SIG-M5 treated with dmso at 0.1 percent for 504 hours (cell line): ENCODE measurements at regions not wholly inside any gene's neighbourhood (a gene's known extent, or its start where the extent isn't known, plus 50 kb on each side); places are given as distances from the start of the nearest gene placed in this dataset.
A peak's percentile ranks its signal among the peaks of the same experiment; 100 is the strongest.

ENCODE experiments used
- DNase-seq: peaks from one replicate; lab custom pipeline; 2025; ENCODE audit not compliant: unreplicated experiment; lab: John Stamatoyannopoulos, UW

DNA sequence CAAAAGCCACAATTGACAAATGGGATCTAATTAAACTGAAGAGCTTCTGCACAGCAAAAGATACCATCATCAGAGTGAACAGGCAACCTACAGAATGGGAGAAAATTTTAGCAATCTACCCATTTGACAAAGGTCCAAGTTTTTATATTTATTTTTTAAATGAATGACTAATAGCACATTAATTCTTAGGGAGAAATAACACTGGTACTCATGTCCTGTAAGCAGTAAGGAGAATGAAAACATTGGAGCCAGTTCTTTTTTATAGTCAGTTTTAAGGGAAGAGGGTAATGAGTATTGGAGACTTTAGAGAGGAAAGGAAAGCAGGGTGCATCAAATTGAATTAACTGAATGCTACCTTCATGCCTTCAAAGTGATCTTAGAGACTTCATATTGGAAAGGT lies 404.7 kb upstream of the TGFBR2 start:
- no peak for DNase-seq

GRCh38 chr3:30203301-30203700 lies 403.1 kb upstream of the TGFBR2 start:
- no peak for DNase-seq

- no peak for DNase-seq
These were observed 402.3 kb upstream of the TGFBR2 start for GRCh38 chr3:30204126-30204525.

DNA sequence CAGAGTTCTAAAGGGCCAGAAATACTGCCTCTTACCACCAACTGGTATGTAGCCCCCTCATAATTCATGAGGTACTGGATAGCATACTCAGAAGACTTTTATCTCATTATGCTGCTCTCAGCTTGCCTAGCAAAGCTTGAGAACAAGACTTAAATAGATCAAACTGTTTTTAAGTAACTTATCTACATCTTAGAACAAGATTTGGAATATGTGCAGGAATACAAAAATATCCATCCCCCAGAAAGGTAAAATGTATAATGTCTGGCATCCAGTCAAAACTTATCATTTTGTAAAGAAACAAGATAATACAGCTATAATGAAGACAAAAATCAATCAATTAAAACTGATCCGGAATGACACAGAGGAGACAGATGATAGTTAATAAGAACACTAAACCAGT lies 400.4 kb upstream of the TGFBR2 start:
- DNase-seq: no peak

- DNase-seq: peak; percentile 87
These were observed 384.8 kb upstream of the TGFBR2 start for GRCh38 chr3:30221619-30222018.

GRCh38 chr3:30222441-30222840 lies 384.0 kb upstream of the TGFBR2 start:
- DNase-seq: no peak

GRCh38 chr3:30225021-30225420 lies 381.4 kb upstream of the TGFBR2 start:
- no peak for DNase-seq

DNA sequence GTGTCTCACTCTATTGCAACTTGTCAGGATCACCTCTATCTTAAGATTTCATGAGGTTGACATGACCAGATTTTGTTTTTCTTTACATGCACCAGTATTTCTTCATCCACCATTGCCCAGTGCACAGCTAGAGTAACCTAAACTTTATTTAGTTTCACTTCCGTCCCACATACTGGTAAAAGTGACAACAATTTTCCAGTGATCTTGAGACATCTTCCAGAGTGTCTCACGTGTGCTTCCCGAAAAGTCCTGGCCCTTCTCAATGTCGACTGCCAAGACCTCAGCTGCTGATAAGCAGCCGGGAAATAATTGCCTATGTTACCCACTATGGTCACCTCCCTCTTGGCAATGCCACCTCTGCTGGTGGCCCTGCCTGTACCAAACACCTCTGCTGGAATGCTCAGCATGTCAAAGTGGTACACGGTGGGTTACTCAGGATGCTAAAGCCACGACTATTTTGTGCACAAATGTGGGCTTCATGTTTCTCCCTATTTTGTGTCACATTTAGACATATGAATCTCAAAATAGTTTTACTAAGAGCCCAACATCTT lies 379.7 kb upstream of the TGFBR2 start:
- peak; percentile 71 for DNase-seq

DNA sequence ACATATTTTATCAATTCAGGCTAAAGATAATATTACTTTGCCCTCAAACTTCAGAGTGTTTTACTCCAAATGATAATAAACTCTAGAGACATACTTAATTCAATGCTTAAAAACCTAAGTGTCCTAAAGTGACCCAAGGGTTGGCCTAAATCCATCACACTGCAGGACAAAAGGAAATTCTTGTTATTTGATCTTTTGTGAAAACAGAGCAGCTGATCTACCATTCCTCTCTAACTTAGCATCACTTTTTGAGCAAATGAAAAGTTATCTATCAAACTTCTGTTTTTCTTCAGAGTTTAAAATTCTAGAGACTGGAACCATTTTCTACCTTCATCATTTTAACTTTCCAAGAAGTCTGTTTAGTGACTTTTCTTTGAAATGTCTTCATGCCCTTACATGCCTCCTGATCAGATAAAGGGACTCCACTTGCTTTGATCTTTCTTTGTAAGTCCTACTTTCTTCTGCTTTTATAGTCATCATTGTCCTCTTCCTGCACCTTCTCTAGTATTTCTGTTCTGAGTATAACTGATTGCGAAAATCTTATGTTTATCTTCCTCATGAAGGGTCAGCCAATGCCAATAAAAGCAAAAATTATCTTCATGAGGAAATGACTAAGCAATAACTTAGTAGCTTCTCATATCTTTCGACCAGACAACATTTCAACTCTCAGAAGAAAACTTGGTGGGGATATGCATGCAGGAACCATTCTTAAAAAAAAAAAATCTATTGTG lies 378.7 kb upstream of the TGFBR2 start:
- DNase-seq: peak; percentile 97

- no peak for DNase-seq
These were observed 378.1 kb upstream of the TGFBR2 start for GRCh38 chr3:30228302-30228631.

DNA sequence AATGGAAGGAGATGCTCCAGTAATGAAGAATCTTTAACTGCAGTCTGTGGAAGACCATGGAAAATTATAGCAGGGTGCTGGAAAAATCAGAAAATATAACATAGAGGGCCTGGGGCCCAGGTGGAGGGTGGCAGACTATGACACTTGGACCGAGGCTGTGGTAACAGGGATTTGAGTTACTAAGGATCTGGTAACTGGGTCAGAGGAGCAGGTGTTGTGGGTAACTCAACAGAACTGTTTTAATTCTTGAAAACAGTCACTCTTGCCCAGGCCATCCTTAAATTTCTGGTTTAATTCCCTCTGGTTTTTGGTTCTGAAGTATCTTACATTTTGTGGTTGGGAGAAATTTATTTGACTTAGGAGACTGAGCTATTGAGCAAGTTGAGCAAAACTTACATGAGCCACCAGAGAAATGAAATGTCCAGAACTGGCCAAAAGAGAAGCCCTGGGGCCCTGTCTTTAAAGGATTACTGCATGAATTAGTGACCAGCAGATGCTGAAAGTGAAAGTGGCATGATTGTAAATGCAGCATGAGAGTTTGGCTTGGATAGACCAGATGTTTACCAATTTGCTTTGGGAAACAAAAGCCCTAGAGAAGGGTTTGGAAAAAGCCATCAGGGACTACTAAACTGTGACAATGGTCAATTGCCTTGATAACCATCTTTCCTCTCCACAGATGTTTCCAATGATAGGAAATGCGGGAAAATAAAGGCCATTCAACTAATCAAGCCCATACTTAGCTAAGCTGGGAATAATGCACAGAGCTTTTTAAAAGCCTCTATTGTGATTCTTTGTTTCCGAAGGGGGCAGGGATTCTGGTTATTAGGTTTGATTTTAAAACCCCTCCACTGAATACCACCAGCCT lies 374.9 kb upstream of the TGFBR2 start:
- DNase-seq: no peak

DNA sequence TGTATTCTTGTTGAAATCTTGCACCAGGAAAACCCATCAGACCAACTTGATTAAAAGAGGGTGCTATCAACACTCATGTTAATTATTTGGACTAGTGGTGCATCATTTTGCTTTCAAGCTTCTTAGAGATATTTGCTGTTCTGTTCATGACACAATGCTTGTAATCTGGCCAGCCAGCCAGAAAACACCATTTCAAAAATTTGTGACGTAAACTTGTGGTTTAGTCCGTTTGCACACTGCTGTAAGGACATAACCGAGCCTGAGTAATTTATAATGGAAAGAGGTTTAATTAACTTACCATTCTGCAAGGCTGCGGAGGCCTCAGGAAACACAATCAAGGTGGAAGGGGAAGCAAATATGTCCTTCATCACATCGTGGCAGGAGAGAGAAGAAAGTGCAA lies 374.3 kb upstream of the TGFBR2 start:
- DNase-seq: peak; percentile 22

DNA sequence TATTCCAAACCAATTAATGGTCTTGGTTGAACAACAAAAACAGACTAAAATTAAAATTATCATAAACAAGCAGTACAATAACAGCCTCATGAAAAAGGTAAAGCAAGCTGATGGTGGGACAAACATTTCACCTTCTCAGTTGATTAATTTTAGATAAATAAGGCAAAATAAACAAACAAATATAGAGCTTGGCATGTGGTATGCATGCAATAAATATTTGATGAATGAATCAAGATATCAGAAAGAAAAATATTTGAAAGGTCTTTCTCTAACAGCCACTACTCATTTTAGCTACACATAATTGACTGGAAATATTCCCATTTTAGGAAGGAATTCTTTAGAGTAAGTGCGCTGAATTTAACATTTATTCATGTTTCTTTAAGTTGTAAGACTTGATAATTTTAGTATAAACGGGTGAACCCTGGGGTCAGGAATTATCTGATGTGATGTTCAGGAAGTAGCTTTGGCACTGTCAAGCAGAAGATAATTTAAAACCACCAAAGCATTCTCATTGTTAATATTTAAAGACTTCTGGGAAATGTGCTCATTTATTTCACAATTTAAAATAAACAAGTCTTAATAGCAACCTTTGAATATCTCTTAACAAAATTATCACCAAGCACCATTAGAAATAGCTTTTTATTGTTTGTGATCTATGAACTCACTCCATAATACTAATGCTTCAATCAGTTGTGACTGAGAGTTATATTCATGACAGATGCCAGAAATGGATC lies 372.3 kb upstream of the TGFBR2 start:
- no peak for DNase-seq

GRCh38 chr3:30236011-30236410 lies 370.4 kb upstream of the TGFBR2 start:
- DNase-seq: no peak

DNA sequence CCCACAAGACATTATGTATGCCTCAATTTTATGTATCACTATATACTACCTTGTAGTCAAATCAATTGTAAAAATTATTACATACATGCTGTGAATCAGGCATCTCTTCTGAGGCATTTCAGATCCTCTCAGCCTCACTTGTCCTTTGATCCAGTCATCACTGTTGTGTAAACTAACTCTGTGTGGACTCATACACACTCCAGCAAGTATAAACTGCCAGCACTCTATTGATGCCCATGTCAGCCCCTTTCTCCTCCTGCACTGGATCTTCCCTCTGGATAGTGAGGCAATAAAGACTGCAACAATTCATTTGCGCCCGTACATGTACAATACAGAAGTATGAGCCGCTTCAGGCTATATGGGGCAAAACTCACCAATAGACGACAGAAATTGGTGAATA lies 364.7 kb upstream of the TGFBR2 start:
- DNase-seq: no peak

- no peak for DNase-seq
These were observed 360.4 kb upstream of the TGFBR2 start for GRCh38 chr3:30245858-30246622.

GRCh38 chr3:30248423-30248822 lies 358.0 kb upstream of the TGFBR2 start:
- no peak for DNase-seq

- no peak for DNase-seq
These were observed 353.9 kb upstream of the TGFBR2 start for GRCh38 chr3:30252474-30252873.

- no peak for DNase-seq
These were observed 352.6 kb upstream of the TGFBR2 start for GRCh38 chr3:30253832-30254231.

DNA sequence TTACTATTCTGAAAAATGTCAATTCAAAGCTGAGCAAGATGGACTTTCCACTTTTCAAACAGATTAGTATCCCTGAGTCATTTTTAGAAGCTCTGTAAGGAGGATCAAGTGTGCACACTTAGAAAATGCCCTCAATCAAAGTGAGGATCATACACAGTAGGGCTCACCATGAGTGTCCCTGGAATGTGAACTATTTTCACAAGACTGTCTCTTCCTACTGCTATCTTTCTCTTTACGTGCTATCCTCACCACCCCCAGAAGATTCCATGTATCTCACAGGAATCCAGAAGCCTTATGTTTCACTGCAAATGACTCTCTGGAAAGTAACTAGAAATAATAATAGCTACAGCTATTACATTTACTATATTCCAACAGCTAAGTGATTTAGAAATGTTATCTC lies 349.9 kb upstream of the TGFBR2 start:
- DNase-seq: no peak
